ENCODE measurements at regions not wholly inside any gene's neighbourhood (a gene's known extent, or its start where the extent isn't known, plus 50 kb on each side); places are given as distances from the start of the nearest gene placed in this dataset.
"Not testable (repeated sequence)": the region's sequence is repeated elsewhere in the genome, so short reads cannot be mapped to it uniquely, and the experiment has no call there.

GRCh38 chr17:15860774-15861173 is 84.2 kb upstream of the ADORA2B start:
- not testable (repeated sequence) for DNase-seq (ENCODE audit: low read depth in 2 of 2)

GRCh38 chr17:15864061-15864460 is 80.9 kb upstream of the ADORA2B start:
- not testable (repeated sequence) for DNase-seq (ENCODE audit: low read depth in 2 of 2)

- not testable (repeated sequence) for DNase-seq (ENCODE audit: low read depth in 2 of 2)
Measured at GRCh38 chr17:15864472-15864871, 80.5 kb upstream of the ADORA2B start.

GRCh38 chr17:15866015-15866414 is 78.9 kb upstream of the ADORA2B start:
- DNase-seq (ENCODE audit: low read depth in 2 of 2), result not testable (repeated sequence)

- DNase-seq (ENCODE audit: low read depth in 2 of 2), result not testable (repeated sequence)
Measured at GRCh38 chr17:15867331-15867730, 77.6 kb upstream of the ADORA2B start.

GRCh38 chr17:15869868-15870267 is 75.1 kb upstream of the ADORA2B start:
- not testable (repeated sequence) for DNase-seq (ENCODE audit: low read depth in 2 of 2)

- DNase-seq (ENCODE audit: low read depth in 2 of 2), result not testable (repeated sequence)
Measured at GRCh38 chr17:15872677-15873076, 72.3 kb upstream of the ADORA2B start.

GRCh38 chr17:15877882-15878500 is 66.9 kb upstream of the ADORA2B start:
- not testable (repeated sequence) for DNase-seq (ENCODE audit: low read depth in 2 of 2)

- no peak for DNase-seq (ENCODE audit: low read depth in 2 of 2)
Measured at GRCh38 chr17:15882058-15882720, 62.7 kb upstream of the ADORA2B start.

GRCh38 chr17:15882777-15883176 is 62.2 kb upstream of the ADORA2B start:
- DNase-seq (ENCODE audit: low read depth in 2 of 2), result no peak

GRCh38 chr17:15883617-15884111 is 61.3 kb upstream of the ADORA2B start:
- no peak for DNase-seq (ENCODE audit: low read depth in 2 of 2)

GRCh38 chr17:15884731-15885130 is 60.2 kb upstream of the ADORA2B start:
- no peak for DNase-seq (ENCODE audit: low read depth in 2 of 2)

GRCh38 chr17:15885770-15886169 is 59.2 kb upstream of the ADORA2B start:
- no peak for DNase-seq (ENCODE audit: low read depth in 2 of 2)

- DNase-seq (ENCODE audit: low read depth in 2 of 2), result no peak
Measured at GRCh38 chr17:15886221-15886620, 58.7 kb upstream of the ADORA2B start.

- no peak for DNase-seq (ENCODE audit: low read depth in 2 of 2)
Measured at GRCh38 chr17:15886804-15887203, 58.1 kb upstream of the ADORA2B start.

GRCh38 chr17:15888436-15888835 is 56.5 kb upstream of the ADORA2B start:
- DNase-seq (ENCODE audit: low read depth in 2 of 2), result no peak

GRCh38 chr17:15890279-15890892 is 54.5 kb upstream of the ADORA2B start:
- DNase-seq (ENCODE audit: low read depth in 2 of 2), result no peak

- DNase-seq (ENCODE audit: low read depth in 2 of 2), result no peak
Measured at GRCh38 chr17:15891318-15891717, 53.6 kb upstream of the ADORA2B start.

- DNase-seq (ENCODE audit: low read depth in 2 of 2), result no peak
Measured at GRCh38 chr17:15892244-15892643, 52.7 kb upstream of the ADORA2B start.

- no peak for DNase-seq (ENCODE audit: low read depth in 2 of 2)
Measured at GRCh38 chr17:15892731-15893657, 51.9 kb upstream of the ADORA2B start.

- no peak for DNase-seq (ENCODE audit: low read depth in 2 of 2)
Measured at GRCh38 chr17:15893658-15894024, 51.3 kb upstream of the ADORA2B start.

GRCh38 chr17:15894258-15894657 is 50.7 kb upstream of the ADORA2B start:
- DNase-seq (ENCODE audit: low read depth in 2 of 2), result no peak
